Neural progenitor cell (in vitro differentiated cells): ENCODE measurements at regions not wholly inside any gene's neighbourhood (a gene's known extent, or its start where the extent isn't known, plus 50 kb on each side); places are given as distances from the start of the nearest gene placed in this dataset.

ENCODE experiments used
- DNase-seq: peaks from one replicate; pipeline ENCODE4 v3.0.0-alpha.2; 2016; ENCODE audit warnings: low spot score
- H2AFZ ChIP-seq: fragments of 200-600 bp; sonication (generic); replicated peaks from 2 replicates; pipeline ENCODE4 v1.6.1; 2016; ENCODE audit warnings: antibody characterized with exemption
- H3F3A ChIP-seq: fragments of 200-600 bp; sonication (generic); 2 replicates; pipeline ENCODE4 v1.6.1; 2016; ENCODE audit warnings: antibody characterized with exemption, low read depth
- H3K27ac ChIP-seq: fragments of 200-600 bp; sonication (generic); 2 replicates; pipeline ENCODE4 v1.5.1; 2016; ENCODE audit warnings: mild to moderate bottlenecking
- H3K27me3 ChIP-seq: fragments of 200-600 bp; sonication (generic); 2 replicates; pipeline ENCODE4 v1.6.1; 2016; ENCODE audit warnings: mild to moderate bottlenecking, moderate library complexity
- H3K36me3 ChIP-seq: fragments of 200-600 bp; sonication (generic); 2 replicates; pipeline ENCODE4 v1.5.1; 2016
- H3K4me1 ChIP-seq: fragments of 200-600 bp; sonication (generic); 2 replicates; pipeline ENCODE4 v1.6.1; 2016; ENCODE audit warnings: mixed run types
- H3K4me2 ChIP-seq: fragments of 200-600 bp; sonication (generic); 2 replicates; pipeline ENCODE4 v1.6.1; 2016
- H3K4me3 ChIP-seq: fragments of 200-600 bp; sonication (generic); 2 replicates; pipeline ENCODE4 v1.5.1; 2016
- H3K79me2 ChIP-seq: fragments of 200-600 bp; sonication (generic); 2 replicates; pipeline ENCODE4 v1.6.1; 2016; ENCODE audit warnings: low read depth
- H3K9ac ChIP-seq: fragments of 200-600 bp; sonication (generic); 2 replicates; pipeline ENCODE4 v1.6.1; 2016
- H3K9me3 ChIP-seq: fragments of 200-600 bp; sonication (generic); 2 replicates; pipeline ENCODE4 v1.5.1; 2016; ENCODE audit warnings: low read depth
- H4K20me1 ChIP-seq: fragments of 200-600 bp; sonication (generic); 2 replicates; pipeline ENCODE4 v1.6.1; 2016; ENCODE audit warnings: low read depth
- H3K27ac Mint-ChIP-seq: 3 replicates; pipeline ENCODE4 v1.8.0; 2021; ENCODE audit warnings: mixed read lengths
- H3K27me3 Mint-ChIP-seq: 2 replicates; pipeline ENCODE4 v1.8.0; 2022; ENCODE audit warnings: low read depth, mild to moderate bottlenecking, inconsistent platforms, moderate library complexity, mixed read lengths; ENCODE audit not compliant: insufficient read depth
- H3K36me3 Mint-ChIP-seq: 3 replicates; pipeline ENCODE4 v1.8.0; 2021; ENCODE audit warnings: mixed read lengths
- H3K4me1 Mint-ChIP-seq: 3 replicates; pipeline ENCODE4 v1.8.0; 2021; ENCODE audit warnings: mixed read lengths
- H3K4me3 Mint-ChIP-seq: 3 replicates; pipeline ENCODE4 v1.8.0; 2021; ENCODE audit warnings: mild to moderate bottlenecking, moderate library complexity, mixed read lengths
- H3K9me3 Mint-ChIP-seq: 3 replicates; pipeline ENCODE4 v1.8.0; 2020; ENCODE audit warnings: mixed read lengths
- CTCF ChIP-seq: fragments of 200-600 bp; sonication (generic); IDR thresholded peaks from 2 replicates; pipeline ENCODE4 v1.5.1; 2017; ENCODE audit warnings: antibody characterized with exemption, mild to moderate bottlenecking
- EZH2 ChIP-seq: fragments of 200-600 bp; sonication (generic); IDR thresholded peaks from 2 replicates; pipeline ENCODE4 v1.6.1; 2017; ENCODE audit warnings: antibody characterized with exemption, mild to moderate bottlenecking, moderate library complexity
- EZH2phosphoT487 ChIP-seq: fragments of 200-600 bp; sonication (generic); IDR thresholded peaks from 2 replicates; pipeline ENCODE4 v1.6.1; 2017; ENCODE audit warnings: antibody characterized with exemption

GRCh38 chr3:68088636-68089035 lies 434.2 kb upstream of the SUCLG2 start:
- H3K9ac ChIP-seq: no peak overlapping the region
- H3K9me3 Mint-ChIP-seq: no peaks in the 10 kb centered on the region
- no peaks in the 10 kb centered on the region for H3K27me3 ChIP-seq
- no peak overlapping the region for H2AFZ ChIP-seq
- no peak overlapping the region for H3K27ac ChIP-seq
- no peak overlapping the region for H3K27ac Mint-ChIP-seq
- H3K4me1 Mint-ChIP-seq: no peaks in the 10 kb centered on the region
- H3K9me3 ChIP-seq: no peaks in the 10 kb centered on the region
- no peaks in the 10 kb centered on the region for H4K20me1 ChIP-seq
- H3K79me2 ChIP-seq: no peaks in the 10 kb centered on the region
- TF ChIP-seq EZH2phosphoT487 (no peak), EZH2 (no peak), CTCF (no peak)
- H3K4me1 ChIP-seq: no peaks in the 10 kb centered on the region
- no peak overlapping the region for H3K4me2 ChIP-seq
- H3K36me3 Mint-ChIP-seq: no peaks in the 10 kb centered on the region
- no peaks in the 10 kb centered on the region for H3K27me3 Mint-ChIP-seq
- no peak for DNase-seq
- H3K4me3 ChIP-seq: no peak overlapping the region
- no peaks in the 10 kb centered on the region for H3F3A ChIP-seq
- no peaks in the 10 kb centered on the region for H3K36me3 ChIP-seq
- H3K4me3 Mint-ChIP-seq: no peak overlapping the region

GRCh38 chr3:68088216-68088615 lies 433.8 kb upstream of the SUCLG2 start:
- Histone ChIP-seq H3K9ac (no peak overlapping the region), H3K4me3 (no peak overlapping the region), H3K4me2 (no peak overlapping the region), H3F3A (no peaks in the 10 kb centered on the region), H2AFZ (no peak overlapping the region), H3K36me3 (no peaks in the 10 kb centered on the region), H3K9me3 (no peaks in the 10 kb centered on the region), H3K27me3 (no peaks in the 10 kb centered on the region), H3K4me1 (no peaks in the 10 kb centered on the region), H3K79me2 (no peaks in the 10 kb centered on the region), H4K20me1 (no peaks in the 10 kb centered on the region), H3K27ac (no peak overlapping the region)
- Mint-ChIP-seq H3K27me3 (no peaks in the 10 kb centered on the region), H3K4me3 (no peak overlapping the region), H3K4me1 (no peaks in the 10 kb centered on the region), H3K36me3 (no peaks in the 10 kb centered on the region), H3K27ac (no peak overlapping the region), H3K9me3 (no peaks in the 10 kb centered on the region)
- DNase-seq: no peak
- TF ChIP-seq CTCF: no peak
- TF ChIP-seq EZH2phosphoT487: no peak
- TF ChIP-seq EZH2: no peak

GRCh38 chr3:68072062-68072461 lies 417.6 kb upstream of the SUCLG2 start:
- H4K20me1 ChIP-seq: no peaks in the 10 kb centered on the region
- no peak overlapping the region for H3K4me3 Mint-ChIP-seq
- no peaks in the 10 kb centered on the region for H3K36me3 Mint-ChIP-seq
- no peaks in the 10 kb centered on the region for H3K36me3 ChIP-seq
- H3K27ac Mint-ChIP-seq: no peak overlapping the region
- H3K4me1 ChIP-seq: no peaks in the 10 kb centered on the region
- H3F3A ChIP-seq: no peaks in the 10 kb centered on the region
- H2AFZ ChIP-seq: no peak overlapping the region
- H3K9me3 Mint-ChIP-seq: no peaks in the 10 kb centered on the region
- no peak overlapping the region for H3K9ac ChIP-seq
- no peaks in the 10 kb centered on the region for H3K9me3 ChIP-seq
- TF ChIP-seq EZH2phosphoT487 (no peak), CTCF (no peak), EZH2 (no peak)
- H3K27me3 Mint-ChIP-seq: peaks cover 2% of the 10 kb centered on the region
- H3K27me3 ChIP-seq: no peaks in the 10 kb centered on the region
- no peak overlapping the region for H3K4me3 ChIP-seq
- H3K79me2 ChIP-seq: no peaks in the 10 kb centered on the region
- DNase-seq: no peak
- no peak overlapping the region for H3K4me2 ChIP-seq
- no peaks in the 10 kb centered on the region for H3K4me1 Mint-ChIP-seq
- no peak overlapping the region for H3K27ac ChIP-seq

- Histone ChIP-seq H3K9me3 (no peaks in the 10 kb centered on the region), H3K4me3 (no peak overlapping the region), H4K20me1 (no peaks in the 10 kb centered on the region), H3K27ac (no peak overlapping the region), H3F3A (no peaks in the 10 kb centered on the region), H3K36me3 (no peaks in the 10 kb centered on the region), H2AFZ (no peak overlapping the region), H3K4me1 (no peaks in the 10 kb centered on the region), H3K27me3 (no peaks in the 10 kb centered on the region), H3K79me2 (no peaks in the 10 kb centered on the region), H3K9ac (no peak overlapping the region), H3K4me2 (no peak overlapping the region)
- Mint-ChIP-seq H3K27me3 (peaks cover 2% of the 10 kb centered on the region), H3K36me3 (no peaks in the 10 kb centered on the region), H3K9me3 (no peaks in the 10 kb centered on the region), H3K27ac (no peak overlapping the region), H3K4me1 (no peaks in the 10 kb centered on the region), H3K4me3 (no peak overlapping the region)
- DNase-seq: no peak
- TF ChIP-seq EZH2 (no peak), EZH2phosphoT487 (no peak), CTCF (no peak)
These were observed 415.8 kb upstream of the SUCLG2 start for GRCh38 chr3:68070186-68070585.
